GM23338 (cell line): ENCODE measurements at regions not wholly inside any gene's neighbourhood (a gene's known extent, or its start where the extent isn't known, plus 50 kb on each side); places are given as distances from the start of the nearest gene placed in this dataset.

Experiments
- ATAC-seq: fragments of 200-7000 bp; cut with Tn5 transposase; 3 replicates; pipeline ENCODE4 v1.9.1; 2020
- DNase-seq: peaks from one replicate; pipeline ENCODE4 v3.0.0-alpha.2; 2015; ENCODE audit warnings: low spot score
- H2AFZ ChIP-seq: fragments of 200-600 bp; sonication (generic); 2 replicates; pipeline ENCODE4 v1.8.0; 2016; ENCODE audit warnings: antibody characterized with exemption, mild to moderate bottlenecking, moderate library complexity
- H3F3A ChIP-seq: fragments of 200-600 bp; sonication (generic); replicated peaks from 2 replicates; pipeline ENCODE4 v1.8.0; 2017; ENCODE audit warnings: antibody characterized with exemption, mixed run types, low read depth
- H3K27ac ChIP-seq: fragments of 200-600 bp; sonication (generic); 2 replicates; pipeline ENCODE4 v1.6.1; 2016; ENCODE audit warnings: low read depth
- H3K27me3 ChIP-seq: fragments of 200-600 bp; sonication (generic); 2 replicates; pipeline ENCODE4 v1.8.0; 2016; ENCODE audit warnings: mild to moderate bottlenecking, mixed run types, moderate library complexity; ENCODE audit not compliant: insufficient read depth
- H3K36me3 ChIP-seq: fragments of 200-600 bp; sonication (generic); 2 replicates; pipeline ENCODE4 v1.8.0; 2016; ENCODE audit warnings: mild to moderate bottlenecking; ENCODE audit not compliant: insufficient read depth
- H3K4me1 ChIP-seq: fragments of 200-600 bp; sonication (generic); 2 replicates; pipeline ENCODE4 v1.8.0; 2016; ENCODE audit warnings: mild to moderate bottlenecking, moderate library complexity; ENCODE audit not compliant: insufficient read depth
- H3K4me2 ChIP-seq: fragments of 200-600 bp; sonication (generic); 2 replicates; pipeline ENCODE4 v1.7.1; 2017; ENCODE audit warnings: mixed run types
- H3K4me3 ChIP-seq: fragments of 200-600 bp; sonication (generic); 2 replicates; pipeline ENCODE4 v1.6.1; 2016; ENCODE audit warnings: mixed run types
- H3K79me2 ChIP-seq: fragments of 200-600 bp; sonication (generic); replicated peaks from 2 replicates; pipeline ENCODE4 v1.8.0; 2017; ENCODE audit warnings: mild to moderate bottlenecking; ENCODE audit not compliant: insufficient read depth
- H3K9me2 ChIP-seq: fragments of 200-600 bp; sonication (generic); 2 replicates; pipeline ENCODE4 v1.8.0; 2017; ENCODE audit not compliant: insufficient read depth
- H4K20me1 ChIP-seq: fragments of 200-600 bp; sonication (generic); replicated peaks from 2 replicates; pipeline ENCODE4 v1.8.0; 2017; ENCODE audit warnings: mild to moderate bottlenecking; ENCODE audit not compliant: insufficient read depth
- H3K27ac Mint-ChIP-seq: 2 replicates; pipeline ENCODE4 v1.8.0; 2020; ENCODE audit warnings: inconsistent platforms, mild to moderate bottlenecking, moderate library complexity, mixed read lengths
- H3K27me3 Mint-ChIP-seq: 3 replicates; pipeline ENCODE4 v1.8.0; 2022; ENCODE audit warnings: low read depth, mild to moderate bottlenecking, moderate library complexity, mixed read lengths, inconsistent platforms; ENCODE audit not compliant: insufficient read depth, poor library complexity
- H3K36me3 Mint-ChIP-seq: 3 replicates; pipeline ENCODE4 v1.8.0; 2021; ENCODE audit warnings: low read depth, mild to moderate bottlenecking, inconsistent platforms, moderate library complexity, mixed read lengths
- H3K4me1 Mint-ChIP-seq: 3 replicates; pipeline ENCODE4 v1.8.0; 2020; ENCODE audit warnings: mild to moderate bottlenecking, inconsistent platforms, mixed read lengths
- H3K4me3 Mint-ChIP-seq: 3 replicates; pipeline ENCODE4 v1.8.0; 2021; ENCODE audit warnings: moderate library complexity, mild to moderate bottlenecking, inconsistent platforms, mixed read lengths
- H3K9me3 Mint-ChIP-seq: 3 replicates; pipeline ENCODE4 v1.8.0; 2020; ENCODE audit warnings: moderate library complexity, mild to moderate bottlenecking, inconsistent platforms, mixed read lengths
- CREB1 ChIP-seq: fragments of 250-450 bp; sonication (Bioruptor Pico); IDR thresholded peaks from 2 replicates; pipeline ENCODE4 v1.5.0; 2020; ENCODE audit warnings: low read depth, mild to moderate bottlenecking, moderate library complexity
- ETS1 ChIP-seq: IDR thresholded peaks from 2 replicates; pipeline ENCODE4 v1.6.1; 2016; ENCODE audit warnings: antibody characterized with exemption
- EZH2 ChIP-seq: fragments of 200-600 bp; sonication (generic); IDR thresholded peaks from one replicate; pipeline ENCODE4 v1.8.0; 2017; ENCODE audit warnings: antibody characterized with exemption, mild to moderate bottlenecking, low read depth; ENCODE audit not compliant: unreplicated experiment
- EZH2phosphoT487 ChIP-seq: fragments of 200-600 bp; sonication (generic); IDR thresholded peaks from one replicate; pipeline ENCODE4 v1.8.1; 2018; ENCODE audit warnings: antibody characterized with exemption; ENCODE audit not compliant: unreplicated experiment
- JUNB ChIP-seq: IDR thresholded peaks from one replicate; pipeline ENCODE4 v1.6.1; 2016; ENCODE audit warnings: antibody characterized with exemption; ENCODE audit not compliant: unreplicated experiment
- NANOG ChIP-seq: IDR thresholded peaks from 2 replicates; pipeline ENCODE4 v1.6.1; 2016; ENCODE audit warnings: antibody characterized with exemption, borderline replicate concordance
- REST ChIP-seq: IDR thresholded peaks from one replicate; pipeline ENCODE4 v1.6.1; 2018; ENCODE audit warnings: antibody characterized with exemption; ENCODE audit not compliant: unreplicated experiment
- STAT1 ChIP-seq: IDR thresholded peaks from one replicate; pipeline ENCODE4 v1.6.1; 2016; ENCODE audit warnings: antibody characterized with exemption; ENCODE audit not compliant: unreplicated experiment
- ZNF331 ChIP-seq: fragments of 250-450 bp; sonication (Bioruptor Pico); IDR thresholded peaks from 2 replicates; pipeline ENCODE4 v1.5.0; 2020; ENCODE audit warnings: low read depth, mild to moderate bottlenecking, moderate library complexity
- ZNF462 ChIP-seq: fragments of 250-450 bp; sonication (Bioruptor Pico); IDR thresholded peaks from 2 replicates; pipeline ENCODE4 v1.5.0; 2020; ENCODE audit warnings: mild to moderate bottlenecking, moderate library complexity

- Mint-ChIP-seq H3K9me3 (no peaks in the 10 kb centered on the region; the same call in 1 of the 3 replicates), H3K27ac (no peak overlapping the region), H3K4me1 (no peaks in the 10 kb centered on the region), H3K36me3 (no peaks in the 10 kb centered on the region; the same call in 2 of the 3 replicates), H3K27me3 (peaks cover 6% of the 10 kb centered on the region), H3K4me3 (no peak overlapping the region)
- Histone ChIP-seq H3K9me2 (no peaks in the 10 kb centered on the region), H3K4me3 (no peak overlapping the region), H3K4me1 (no peaks in the 10 kb centered on the region), H4K20me1 (no peaks in the 10 kb centered on the region), H3K4me2 (no peak overlapping the region), H3K79me2 (no peaks in the 10 kb centered on the region), H3K36me3 (no peaks in the 10 kb centered on the region), H2AFZ (no peak overlapping the region), H3K27ac (no peak overlapping the region), H3F3A (no peaks in the 10 kb centered on the region), H3K27me3 (no peaks in the 10 kb centered on the region)
- no peak for ATAC-seq
- DNase-seq = no peak
- TF ChIP-seq JUNB = no peak
- TF ChIP-seq CREB1 (CRISPR knock-in tag) = no peak
- no peak for TF ChIP-seq NANOG
- no peak for TF ChIP-seq ETS1
- TF ChIP-seq EZH2phosphoT487 = no peak
- no peak for TF ChIP-seq EZH2
- TF ChIP-seq ZNF331 (CRISPR knock-in tag) = no peak
- TF ChIP-seq STAT1 = no peak
- TF ChIP-seq REST = no peak
- TF ChIP-seq ZNF462 = no peak
Measured at GRCh38 chr13:33665626-33666175, 152.2 kb upstream of the RFC3 start.
